OCI-LY3 (cell line): ENCODE measurements at regions not wholly inside any gene's neighbourhood (a gene's known extent, or its start where the extent isn't known, plus 50 kb on each side); places are given as distances from the start of the nearest gene placed in this dataset.

ENCODE experiments used
- H2AFZ ChIP-seq: fragments of 200-600, 300-600 bp; shearing (Covaris generic); 2 replicates; pipeline ENCODE4 v1.6.0; 2014; ENCODE audit warnings: antibody characterized with exemption, low read depth, low read length
- H3K27ac ChIP-seq: fragments of 200-600, 300-600 bp; sonication (generic); 2 replicates; pipeline ENCODE4 v1.5.1; 2014; ENCODE audit warnings: mild to moderate bottlenecking, low read length, moderate library complexity, mixed read lengths
- H3K27me3 ChIP-seq: fragments of 200-600, 300-600 bp; sonication (generic); 2 replicates; pipeline ENCODE4 v1.6.1; 2014; ENCODE audit warnings: low read depth, low read length, mixed read lengths
- H3K36me3 ChIP-seq: fragments of 200-600, 300-600 bp; sonication (generic); replicated peaks from 2 replicates; pipeline ENCODE3; 2014; ENCODE audit warnings: low read depth, low read length, mixed read lengths
- H3K4me1 ChIP-seq: fragments of 300-600, 200-600 bp; sonication (generic); 2 replicates; pipeline ENCODE4 v1.6.1; 2014; ENCODE audit warnings: low read length, mixed read lengths
- H3K4me2 ChIP-seq: fragments of 200-600, 300-600 bp; sonication (generic); 2 replicates; pipeline ENCODE4 v1.6.1; 2014; ENCODE audit warnings: low read length, mixed read lengths
- H3K4me3 ChIP-seq: fragments of 300-600, 200-600 bp; sonication (generic); 2 replicates; pipeline ENCODE4 v1.5.1; 2014; ENCODE audit warnings: antibody characterized with exemption, mild to moderate bottlenecking, low read length, moderate library complexity
- H3K79me2 ChIP-seq: fragments of 300-600, 200-600 bp; shearing (Covaris generic); 2 replicates; pipeline ENCODE4 v1.6.1; 2014; ENCODE audit warnings: mild to moderate bottlenecking, low read length, mixed read lengths
- H3K9ac ChIP-seq: fragments of 300-600, 200-600 bp; shearing (Covaris generic); 2 replicates; pipeline ENCODE4 v1.6.0; 2014; ENCODE audit warnings: mild to moderate bottlenecking, low read length, moderate library complexity
- H3K9me3 ChIP-seq: fragments of 200-600, 300-600 bp; shearing (Covaris generic); 2 replicates; pipeline ENCODE4 v1.6.1; 2014; ENCODE audit warnings: low read length, mixed read lengths; ENCODE audit not compliant: insufficient read depth
- H4K20me1 ChIP-seq: fragments of 200-600, 300-600 bp; sonication (generic); 2 replicates; pipeline ENCODE4 v1.6.1; 2016; ENCODE audit warnings: low read length, mixed read lengths; ENCODE audit not compliant: insufficient read depth
- EZH2phosphoT487 ChIP-seq: fragments of 200-600 bp; shearing (Covaris generic); IDR thresholded peaks from 2 replicates; pipeline ENCODE4 v1.6.1; 2018; ENCODE audit warnings: antibody characterized with exemption, mixed run types, low read depth
- TF ChIP-seq, protein P1 (sequence below): fragments of 200-600, 300-600 bp; sonication (generic); IDR thresholded peaks from 2 replicates; pipeline ENCODE4 v1.5.1; 2014; ENCODE audit warnings: antibody characterized with exemption, low read length, low read depth

DNA sequence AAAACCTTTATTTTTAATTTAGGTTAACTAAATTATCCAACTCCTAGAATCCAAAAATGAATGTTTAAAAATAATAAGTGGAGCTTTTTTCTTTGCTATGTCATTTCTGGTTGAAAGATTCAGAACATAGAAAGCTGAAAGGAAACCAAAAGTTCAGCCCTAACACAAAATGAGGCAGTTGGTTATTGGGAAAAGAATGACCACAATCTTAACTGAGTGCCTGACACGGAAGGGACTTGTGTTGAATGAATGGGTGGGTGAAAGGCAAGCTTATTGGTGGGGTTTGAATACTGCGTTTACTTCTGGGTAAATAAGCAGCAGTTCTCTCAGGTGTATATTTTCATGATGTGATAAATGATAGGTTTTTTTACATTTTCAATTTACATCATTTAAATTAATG is 243.5 kb downstream of the IRX1 start:
- Histone ChIP-seq H3K27ac (no peak overlapping the region), H3K9ac (no peak overlapping the region), H4K20me1 (no peaks in the 10 kb centered on the region), H3K27me3 (no peaks in the 10 kb centered on the region), H3K4me1 (no peaks in the 10 kb centered on the region), H3K36me3 (no peaks in the 10 kb centered on the region), H3K4me2 (no peak overlapping the region), H3K9me3 (no peaks in the 10 kb centered on the region), H3K4me3 (no peak overlapping the region), H3K79me2 (no peaks in the 10 kb centered on the region), H2AFZ (no peak overlapping the region)
- TF ChIP-seq, protein P1, sequence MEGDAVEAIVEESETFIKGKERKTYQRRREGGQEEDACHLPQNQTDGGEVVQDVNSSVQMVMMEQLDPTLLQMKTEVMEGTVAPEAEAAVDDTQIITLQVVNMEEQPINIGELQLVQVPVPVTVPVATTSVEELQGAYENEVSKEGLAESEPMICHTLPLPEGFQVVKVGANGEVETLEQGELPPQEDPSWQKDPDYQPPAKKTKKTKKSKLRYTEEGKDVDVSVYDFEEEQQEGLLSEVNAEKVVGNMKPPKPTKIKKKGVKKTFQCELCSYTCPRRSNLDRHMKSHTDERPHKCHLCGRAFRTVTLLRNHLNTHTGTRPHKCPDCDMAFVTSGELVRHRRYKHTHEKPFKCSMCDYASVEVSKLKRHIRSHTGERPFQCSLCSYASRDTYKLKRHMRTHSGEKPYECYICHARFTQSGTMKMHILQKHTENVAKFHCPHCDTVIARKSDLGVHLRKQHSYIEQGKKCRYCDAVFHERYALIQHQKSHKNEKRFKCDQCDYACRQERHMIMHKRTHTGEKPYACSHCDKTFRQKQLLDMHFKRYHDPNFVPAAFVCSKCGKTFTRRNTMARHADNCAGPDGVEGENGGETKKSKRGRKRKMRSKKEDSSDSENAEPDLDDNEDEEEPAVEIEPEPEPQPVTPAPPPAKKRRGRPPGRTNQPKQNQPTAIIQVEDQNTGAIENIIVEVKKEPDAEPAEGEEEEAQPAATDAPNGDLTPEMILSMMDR = no peak
- TF ChIP-seq EZH2phosphoT487 = no peak

DNA sequence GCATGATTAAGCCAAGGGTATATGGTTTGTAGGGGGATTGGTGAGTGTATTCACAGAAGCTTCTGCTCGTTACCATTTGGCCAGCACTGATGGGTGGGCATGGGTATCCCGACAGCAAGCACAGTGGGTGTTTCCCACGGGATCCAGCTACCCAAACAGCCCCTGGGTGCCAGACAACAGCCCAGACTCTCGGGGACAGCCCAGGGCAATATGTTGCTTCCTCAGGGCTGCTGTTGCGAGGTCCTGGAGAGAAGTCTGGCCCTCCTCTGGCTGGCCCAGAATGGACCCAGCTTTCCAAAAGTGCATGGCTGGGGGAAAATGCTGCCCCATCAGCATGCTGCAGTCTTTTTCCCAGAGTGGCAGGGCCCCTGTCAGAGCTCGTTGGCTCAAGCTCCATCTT is 247.0 kb downstream of the IRX1 start:
- H4K20me1 ChIP-seq = no peaks in the 10 kb centered on the region
- H3K79me2 ChIP-seq = no peaks in the 10 kb centered on the region
- no peaks in the 10 kb centered on the region for H3K36me3 ChIP-seq

DNA sequence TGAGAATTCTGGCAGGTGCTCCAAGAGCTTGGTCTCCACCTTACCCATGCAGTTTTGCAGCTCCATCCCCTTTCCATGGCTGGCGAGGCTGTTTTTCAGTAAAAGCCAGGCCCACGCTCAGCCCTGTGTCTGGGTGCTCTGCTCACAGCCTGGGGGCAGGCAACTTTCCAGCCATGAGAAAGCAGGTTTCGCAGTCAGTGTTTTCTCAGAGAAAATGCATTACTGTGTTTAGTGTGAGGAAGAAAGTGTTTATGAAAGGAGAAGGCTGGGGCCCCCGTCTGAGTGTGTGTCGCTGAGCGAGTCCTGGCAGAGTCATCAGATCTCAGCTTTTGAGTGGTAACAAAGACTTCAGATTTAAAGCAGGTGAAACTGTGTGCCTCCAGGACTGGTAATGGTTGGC is 248.1 kb downstream of the IRX1 start:
- Histone ChIP-seq H3K9ac (no peak overlapping the region), H3K4me1 (no peaks in the 10 kb centered on the region), H2AFZ (no peak overlapping the region), H3K27me3 (no peaks in the 10 kb centered on the region), H3K27ac (no peak overlapping the region), H3K4me3 (no peak overlapping the region), H3K9me3 (no peaks in the 10 kb centered on the region), H3K79me2 (no peaks in the 10 kb centered on the region), H3K4me2 (no peak overlapping the region), H3K36me3 (no peaks in the 10 kb centered on the region), H4K20me1 (no peaks in the 10 kb centered on the region)
- TF ChIP-seq, protein P1 = no peak
- TF ChIP-seq EZH2phosphoT487 = no peak

More for the DNA sequence above, 247.0 kb downstream of the IRX1 start:
- no peak for TF ChIP-seq EZH2phosphoT487
- TF ChIP-seq, protein P1 = no peak
- H3K27ac ChIP-seq = no peak overlapping the region
- H3K27me3 ChIP-seq = no peaks in the 10 kb centered on the region
- H3K9me3 ChIP-seq = no peaks in the 10 kb centered on the region
- no peaks in the 10 kb centered on the region for H3K4me1 ChIP-seq
- H3K4me3 ChIP-seq = no peak overlapping the region
- no peak overlapping the region for H3K4me2 ChIP-seq
- no peak overlapping the region for H2AFZ ChIP-seq
- H3K9ac ChIP-seq = no peak overlapping the region

DNA sequence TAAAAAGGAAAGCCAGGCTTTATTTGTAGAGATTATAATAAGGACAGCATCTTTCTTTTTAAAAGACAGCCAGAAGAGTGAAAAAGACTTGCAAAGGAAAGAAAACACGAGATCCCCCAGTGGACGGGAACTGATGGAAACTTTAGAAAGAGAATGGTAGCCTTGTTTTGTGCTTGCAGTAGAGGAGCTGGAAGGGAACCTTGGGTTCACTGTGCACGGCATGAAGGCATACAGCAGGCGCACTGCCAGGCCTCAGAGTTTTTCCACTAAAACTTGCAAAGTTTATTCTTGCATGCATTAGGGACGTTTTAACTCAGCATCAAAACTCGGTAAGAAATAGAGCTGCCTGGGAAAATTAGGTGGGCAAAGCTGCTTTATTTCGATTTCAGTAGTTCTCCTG is 248.6 kb downstream of the IRX1 start:
- no peak overlapping the region for H3K9ac ChIP-seq
- no peaks in the 10 kb centered on the region for H4K20me1 ChIP-seq
- no peak overlapping the region for H3K4me3 ChIP-seq
- no peaks in the 10 kb centered on the region for H3K9me3 ChIP-seq
- TF ChIP-seq EZH2phosphoT487 = no peak
- TF ChIP-seq, protein P1 = no peak
- H2AFZ ChIP-seq = no peak overlapping the region
- H3K36me3 ChIP-seq = no peaks in the 10 kb centered on the region
- H3K27ac ChIP-seq = no peak overlapping the region
- no peaks in the 10 kb centered on the region for H3K79me2 ChIP-seq
- no peak overlapping the region for H3K4me2 ChIP-seq
- no peaks in the 10 kb centered on the region for H3K27me3 ChIP-seq
- H3K4me1 ChIP-seq = no peaks in the 10 kb centered on the region
